Lower leg skin (tissue), 4 donors: ENCODE measurements at regions not wholly inside any gene's neighbourhood (a gene's known extent, or its start where the extent isn't known, plus 50 kb on each side); places are given as distances from the start of the nearest gene placed in this dataset.

Experiments
- DNase-seq, 2 donors: peaks; one replicate each; pipeline ENCODE4 v3.0.0-alpha.2; 2019; ENCODE audit warnings: low spot score in 2 of 2
- H3K4me3 ChIP-seq: fragments of 200-600 bp; sonication (generic); 2 replicates; pipeline ENCODE4 v1.5.1; 2017; ENCODE audit warnings: mild to moderate bottlenecking, low read depth; ENCODE audit not compliant: poor library complexity, severe bottlenecking
- POLR2A ChIP-seq, 2 donors: fragments of 450-650 bp; IDR thresholded peaks; one replicate each; pipeline ENCODE4 v1.6.1; 2016 to 2017; ENCODE audit warnings: antibody characterized with exemption in 2 of 2, mild to moderate bottlenecking in 1 of 2, moderate library complexity in 1 of 2
- WGBS, 2 donors: methylation state at CpG; one replicate each; pipeline ENCODE4 v1.1.5; 2018; 5-methylcytosine and 5-hydroxymethylcytosine counted together
- intact Hi-C: fragments of 100-400 bp; cut with DNase I; formaldehyde crosslinking; loops from one replicate; pipeline ENCODE4 v1.15.0; 2023; ENCODE audit warnings: low total_unique reads
- TF ChIP-seq, protein P1 (sequence below), 3 donors: fragments of 450-650 bp; IDR thresholded peaks; one replicate each; pipeline ENCODE4 v1.5.1; 2016; ENCODE audit warnings: antibody characterized with exemption in 3 of 3, mild to moderate bottlenecking in 3 of 3, moderate library complexity in 2 of 3

GRCh38 chr20:40291493-40292135 lies 397.4 kb downstream of the MAFB start:
- H3K4me3 ChIP-seq: no peak overlapping the region
- TF ChIP-seq, protein P1, sequence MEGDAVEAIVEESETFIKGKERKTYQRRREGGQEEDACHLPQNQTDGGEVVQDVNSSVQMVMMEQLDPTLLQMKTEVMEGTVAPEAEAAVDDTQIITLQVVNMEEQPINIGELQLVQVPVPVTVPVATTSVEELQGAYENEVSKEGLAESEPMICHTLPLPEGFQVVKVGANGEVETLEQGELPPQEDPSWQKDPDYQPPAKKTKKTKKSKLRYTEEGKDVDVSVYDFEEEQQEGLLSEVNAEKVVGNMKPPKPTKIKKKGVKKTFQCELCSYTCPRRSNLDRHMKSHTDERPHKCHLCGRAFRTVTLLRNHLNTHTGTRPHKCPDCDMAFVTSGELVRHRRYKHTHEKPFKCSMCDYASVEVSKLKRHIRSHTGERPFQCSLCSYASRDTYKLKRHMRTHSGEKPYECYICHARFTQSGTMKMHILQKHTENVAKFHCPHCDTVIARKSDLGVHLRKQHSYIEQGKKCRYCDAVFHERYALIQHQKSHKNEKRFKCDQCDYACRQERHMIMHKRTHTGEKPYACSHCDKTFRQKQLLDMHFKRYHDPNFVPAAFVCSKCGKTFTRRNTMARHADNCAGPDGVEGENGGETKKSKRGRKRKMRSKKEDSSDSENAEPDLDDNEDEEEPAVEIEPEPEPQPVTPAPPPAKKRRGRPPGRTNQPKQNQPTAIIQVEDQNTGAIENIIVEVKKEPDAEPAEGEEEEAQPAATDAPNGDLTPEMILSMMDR (IDR thresholded peaks at IDR 0.05): no peak
- TF ChIP-seq POLR2A (IDR thresholded peaks at IDR 0.05): no peak
- DNase-seq: no peak
- WGBS, 2 donors: 87 to 94% methylated on average over 2 of the region's 2 CpGs
- intact Hi-C loops: no loop called here

GRCh38 chr20:40287683-40288082 lies 401.4 kb downstream of the MAFB start:
- 47 to 79% methylated on average over 2 of the region's 2 CpGs for WGBS, 2 donors

DNA sequence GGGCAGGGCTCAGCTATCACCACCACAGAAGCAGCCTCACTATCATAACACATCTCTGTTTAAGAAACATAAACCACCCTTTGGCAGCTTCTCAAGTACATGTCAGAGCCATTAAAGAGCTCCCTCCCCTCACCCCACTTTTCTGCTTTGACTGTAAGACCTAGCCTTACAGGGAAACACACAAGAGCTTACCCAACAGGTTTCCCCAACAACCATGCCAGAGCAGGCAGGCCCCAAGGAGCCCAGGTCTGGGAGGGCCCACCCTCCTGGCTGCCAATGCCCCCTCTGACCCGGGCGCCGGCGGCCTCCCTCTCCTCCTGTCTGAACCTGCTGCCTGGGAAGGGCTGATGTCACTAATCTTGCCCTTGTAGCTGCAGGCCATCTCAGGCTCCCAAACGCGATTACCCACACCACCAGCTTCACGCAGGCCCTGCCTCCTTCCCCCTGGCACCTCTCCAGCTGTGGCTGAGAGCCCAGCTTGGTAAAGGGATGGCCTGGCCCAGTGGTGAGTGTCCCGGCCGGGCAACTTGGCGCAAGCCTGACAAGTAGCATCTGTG lies 402.0 kb downstream of the MAFB start:
- TF ChIP-seq POLR2A (IDR thresholded peaks at IDR 0.05): no peak
- TF ChIP-seq, protein P1 (IDR thresholded peaks at IDR 0.05): no peak
- 29 to 39% methylated on average over 10 of the region's 10 CpGs for WGBS, 2 donors
- intact Hi-C loops: no loop called here
- no peak overlapping the region for H3K4me3 ChIP-seq
- DNase-seq: peak; percentile 71 to 94

More at GRCh38 chr20:40287683-40288082, 401.4 kb downstream of the MAFB start:
- no peak overlapping the region for H3K4me3 ChIP-seq
- no peak for DNase-seq
- intact Hi-C loops: no loop called here
- no peak for TF ChIP-seq POLR2A (IDR thresholded peaks at IDR 0.05)
- TF ChIP-seq, protein P1 (IDR thresholded peaks at IDR 0.05): no peak

- DNase-seq: no peak
- TF ChIP-seq, protein P1 (IDR thresholded peaks at IDR 0.05): no peak
- no peak for TF ChIP-seq POLR2A (IDR thresholded peaks at IDR 0.05)
- intact Hi-C loops: no loop called here
- WGBS, 2 donors: 46 to 75% methylated on average over 2 of the region's 2 CpGs
- H3K4me3 ChIP-seq: no peak overlapping the region
Measured at GRCh38 chr20:40284611-40285010, 404.4 kb downstream of the MAFB start.

GRCh38 chr20:40283689-40284088 lies 405.3 kb downstream of the MAFB start:
- intact Hi-C loops: no loop called here
- DNase-seq: no peak
- TF ChIP-seq, protein P1 (IDR thresholded peaks at IDR 0.05): no peak
- TF ChIP-seq POLR2A (IDR thresholded peaks at IDR 0.05): no peak
- WGBS, 2 donors: 56 to 57% methylated on average over 1 of the region's 1 CpG
- H3K4me3 ChIP-seq: no peak overlapping the region

- 52 to 53% methylated on average over 2 of the region's 2 CpGs for WGBS, 2 donors
- no peak for TF ChIP-seq POLR2A (IDR thresholded peaks at IDR 0.05)
- TF ChIP-seq, protein P1 (IDR thresholded peaks at IDR 0.05): no peak
- H3K4me3 ChIP-seq: no peak overlapping the region
- no peak for DNase-seq
- intact Hi-C loops: no loop called here
Measured at GRCh38 chr20:40282941-40283340, 406.1 kb downstream of the MAFB start.
